ENCODE measurements at regions not wholly inside any gene's neighbourhood (a gene's known extent, or its start where the extent isn't known, plus 50 kb on each side); places are given as distances from the start of the nearest gene placed in this dataset.

GRCh38 chr7:81498176-81498575 is 271.7 kb downstream of the HGF start (continued):
- TF ChIP-seq RFX5 (IDR thresholded peaks at IDR 0.05; ENCODE audit: borderline replicate concordance, low read depth, low read length): no peak

GRCh38 chr7:81492910-81493309 is 276.9 kb downstream of the HGF start:
- no peak overlapping the region for H4K91ac ChIP-seq (replicated peaks; ENCODE audit: insufficient read length, low read length)
- no peak overlapping the region for H3K4me3 ChIP-seq (ENCODE audit: extremely low read depth in 1 of 4, insufficient read depth in 2 of 4, low read depth in 3 of 4, low read length in 4 of 4)
- WGBS, 2 experiments (ENCODE audit: extremely low coverage in 1 of 2, insufficient coverage in 1 of 2, insufficient read length in 1 of 2, insufficient replicate concordance in 2 of 2, low coverage in 1 of 2, low lambda C conversion rate in 2 of 2, missing lambda C conversion rate in 1 of 2): 95% methylated on average over 1 of the region's 1 CpG; no CpG with 5 or more reads in 1 of the 2 experiments
- H3K79me2 ChIP-seq (ENCODE audit: control insufficient read depth in 1 of 2, insufficient read depth in 2 of 2, low read length in 2 of 2): no peaks in the 10 kb centered on the region
- DNase-seq (ENCODE audit: low read depth in 1 of 2, low spot score in 2 of 2) (no peak), FAIRE-seq (no peak)
- CTCF ChIA-PET (ENCODE audit: partially characterized antibody): interaction anchor here (1.8 kb wide), 1 partner anchor 463 kb away, joined by 4 read pairs; no protein-coding TSS in a partner anchor
- H4K20me1 ChIP-seq (replicated peaks in 1 of 2; ENCODE audit: control insufficient read depth in 1 of 2, insufficient read depth in 2 of 2, low read length in 2 of 2): no peaks in the 10 kb centered on the region
- no peak overlapping the region for H2AK5ac ChIP-seq (ENCODE audit: low read depth, low read length)
- H3K27me3 ChIP-seq (replicated peaks in 1 of 4; ENCODE audit: control insufficient read depth in 3 of 4, extremely low read depth in 1 of 4, insufficient read depth in 3 of 4, low read length in 3 of 4): no peaks in the 10 kb centered on the region
- H3K4me1 ChIP-seq (replicated peaks in 1 of 4; ENCODE audit: control insufficient read depth in 3 of 4, insufficient read depth in 4 of 4, low read length in 3 of 4): no peaks in the 10 kb centered on the region
- H3K9me3 ChIP-seq (ENCODE audit: insufficient read depth in 2 of 2, low read depth in 1 of 2, low read length in 1 of 2): no peaks in the 10 kb centered on the region
- H3K36me3 ChIP-seq (ENCODE audit: control insufficient read depth in 2 of 4, insufficient read depth in 4 of 4, low read length in 3 of 4): no peaks in the 10 kb centered on the region
- H3K56ac ChIP-seq (replicated peaks; ENCODE audit: insufficient read length, low read depth, low read length): no peak overlapping the region
- no peak overlapping the region for H2AFZ ChIP-seq (ENCODE audit: low read length)
- H4K5ac ChIP-seq (ENCODE audit: insufficient read length, low read depth, low read length): no peak overlapping the region
- H2BK20ac ChIP-seq (ENCODE audit: low read length): no peak overlapping the region
- no peak overlapping the region for H2BK120ac ChIP-seq (replicated peaks; ENCODE audit: low read depth, low read length)
- H3K23me2 ChIP-seq (ENCODE audit: low read depth, low read length): no peaks in the 10 kb centered on the region
- no peak overlapping the region for H3K14ac ChIP-seq (ENCODE audit: insufficient read length)
- no peak overlapping the region for H2BK12ac ChIP-seq (ENCODE audit: low read depth, low read length)
- H3K23ac ChIP-seq (ENCODE audit: insufficient read length): no peak overlapping the region
- no peak overlapping the region for H3K4ac ChIP-seq (replicated peaks; ENCODE audit: insufficient read length, low read depth, low read length)
- H2BK5ac ChIP-seq (ENCODE audit: low read depth, low read length): no peak overlapping the region
- no peak overlapping the region for H3K27ac ChIP-seq (ENCODE audit: low read depth, low read length)
- POLR2A ChIA-PET (ENCODE audit: partially characterized antibody): no interaction called here
- no peak overlapping the region for H3K4me2 ChIP-seq (ENCODE audit: insufficient read depth in 1 of 2, low read depth in 2 of 2, low read length in 2 of 2)
- no peaks in the 10 kb centered on the region for H3K79me1 ChIP-seq (ENCODE audit: low read depth, low read length)
- H4K8ac ChIP-seq (ENCODE audit: extremely low read depth, insufficient read depth, low read length): no peak overlapping the region
- no peak overlapping the region for H2BK15ac ChIP-seq (ENCODE audit: low read length)
- H3K18ac ChIP-seq (ENCODE audit: extremely low read depth, low read length): no peak overlapping the region
- no peak overlapping the region for H3K9ac ChIP-seq (replicated peaks in 1 of 4; ENCODE audit: extremely low read depth in 1 of 4, low read depth in 3 of 4, low read length in 3 of 4)
- TF ChIP-seq CEBPB (IDR thresholded peaks at IDR 0.05; ENCODE audit: low read depth, low read length) (no peak), GTF2F1 (IDR thresholded peaks at IDR 0.05; ENCODE audit: borderline replicate concordance, low read depth, low read length) (no peak), KDM5A (IDR thresholded peaks at IDR 0.05; ENCODE audit: low read length) (no peak), ATF3 (IDR thresholded peaks at IDR 0.05; ENCODE audit: insufficient read depth, low read depth, low read length) (no peak), BCL11A (IDR thresholded peaks at IDR 0.05; ENCODE audit: low read depth in 2 of 2, low read length in 2 of 2) (no peak), SIX5 (IDR thresholded peaks at IDR 0.05; ENCODE audit: low read depth, low read length) (no peak), ASH2L (IDR thresholded peaks at IDR 0.05; ENCODE audit: low read length) (no peak), BRCA1 (IDR thresholded peaks at IDR 0.05; ENCODE audit: low read depth, low read length) (no peak), SAP30 (IDR thresholded peaks at IDR 0.05; ENCODE audit: insufficient read depth, insufficient replicate concordance, low read length) (no peak), BACH1 (IDR thresholded peaks at IDR 0.05; ENCODE audit: low read length) (no peak), SUZ12 (IDR thresholded peaks at IDR 0.05; ENCODE audit: low read length) (no peak), TBP (IDR thresholded peaks at IDR 0.05; ENCODE audit: low read depth, low read length) (no peak), TAF7 (optimal IDR thresholded peaks at IDR 0.05; ENCODE audit: borderline replicate concordance, low read depth, low read length) (no peak)
